Omental fat pad (tissue), 3 donors: ENCODE measurements at regions not wholly inside any gene's neighbourhood (a gene's known extent, or its start where the extent isn't known, plus 50 kb on each side); places are given as distances from the start of the nearest gene placed in this dataset.
A peak's percentile ranks its signal among the peaks of the same experiment; 100 is the strongest.
"Not testable (repeated sequence)": the region's sequence is repeated elsewhere in the genome, so short reads cannot be mapped to it uniquely, and the experiment has no call there.

Experiments used
- ATAC-seq: fragments of 150-250 bp; one replicate; pipeline ENCODE4 v1.9.1; 2016; ENCODE audit warnings: mild to moderate bottlenecking, moderate library complexity; ENCODE audit not compliant: low FRiP score
- DNase-seq: peaks from one replicate; pipeline ENCODE4 v3.0.0-alpha.2; 2019; ENCODE audit warnings: low spot score
- TF ChIP-seq, protein P1 (sequence below), 3 donors: fragments of 450-650 bp; IDR thresholded peaks; one replicate each; pipeline ENCODE4 v1.5.1; 2016 to 2017; ENCODE audit warnings: antibody characterized with exemption in 3 of 3, mild to moderate bottlenecking in 3 of 3, moderate library complexity in 2 of 3

DNA sequence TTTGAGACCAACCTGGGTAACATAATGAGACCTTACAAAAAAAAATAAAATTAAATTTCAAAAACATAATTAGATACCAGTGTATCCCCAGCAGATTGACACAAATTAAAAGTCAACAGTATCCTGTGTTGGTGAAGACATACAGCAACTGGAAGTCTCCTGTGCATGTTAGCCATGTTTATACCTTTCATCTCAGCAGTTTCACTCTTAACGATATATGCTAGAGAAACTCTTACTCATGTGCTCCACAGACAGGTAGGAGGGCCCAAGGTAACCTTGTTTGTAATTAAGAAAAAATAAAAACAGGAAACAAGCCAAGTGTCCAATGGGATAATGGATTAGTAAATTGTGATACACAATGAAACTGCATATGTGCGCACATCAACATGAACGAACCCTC is 50.1 kb upstream of the N4BP3 start:
- TF ChIP-seq, protein P1, sequence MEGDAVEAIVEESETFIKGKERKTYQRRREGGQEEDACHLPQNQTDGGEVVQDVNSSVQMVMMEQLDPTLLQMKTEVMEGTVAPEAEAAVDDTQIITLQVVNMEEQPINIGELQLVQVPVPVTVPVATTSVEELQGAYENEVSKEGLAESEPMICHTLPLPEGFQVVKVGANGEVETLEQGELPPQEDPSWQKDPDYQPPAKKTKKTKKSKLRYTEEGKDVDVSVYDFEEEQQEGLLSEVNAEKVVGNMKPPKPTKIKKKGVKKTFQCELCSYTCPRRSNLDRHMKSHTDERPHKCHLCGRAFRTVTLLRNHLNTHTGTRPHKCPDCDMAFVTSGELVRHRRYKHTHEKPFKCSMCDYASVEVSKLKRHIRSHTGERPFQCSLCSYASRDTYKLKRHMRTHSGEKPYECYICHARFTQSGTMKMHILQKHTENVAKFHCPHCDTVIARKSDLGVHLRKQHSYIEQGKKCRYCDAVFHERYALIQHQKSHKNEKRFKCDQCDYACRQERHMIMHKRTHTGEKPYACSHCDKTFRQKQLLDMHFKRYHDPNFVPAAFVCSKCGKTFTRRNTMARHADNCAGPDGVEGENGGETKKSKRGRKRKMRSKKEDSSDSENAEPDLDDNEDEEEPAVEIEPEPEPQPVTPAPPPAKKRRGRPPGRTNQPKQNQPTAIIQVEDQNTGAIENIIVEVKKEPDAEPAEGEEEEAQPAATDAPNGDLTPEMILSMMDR (IDR thresholded peaks at IDR 0.05) = no peak
- DNase-seq (no peak), ATAC-seq (no peak)

DNA sequence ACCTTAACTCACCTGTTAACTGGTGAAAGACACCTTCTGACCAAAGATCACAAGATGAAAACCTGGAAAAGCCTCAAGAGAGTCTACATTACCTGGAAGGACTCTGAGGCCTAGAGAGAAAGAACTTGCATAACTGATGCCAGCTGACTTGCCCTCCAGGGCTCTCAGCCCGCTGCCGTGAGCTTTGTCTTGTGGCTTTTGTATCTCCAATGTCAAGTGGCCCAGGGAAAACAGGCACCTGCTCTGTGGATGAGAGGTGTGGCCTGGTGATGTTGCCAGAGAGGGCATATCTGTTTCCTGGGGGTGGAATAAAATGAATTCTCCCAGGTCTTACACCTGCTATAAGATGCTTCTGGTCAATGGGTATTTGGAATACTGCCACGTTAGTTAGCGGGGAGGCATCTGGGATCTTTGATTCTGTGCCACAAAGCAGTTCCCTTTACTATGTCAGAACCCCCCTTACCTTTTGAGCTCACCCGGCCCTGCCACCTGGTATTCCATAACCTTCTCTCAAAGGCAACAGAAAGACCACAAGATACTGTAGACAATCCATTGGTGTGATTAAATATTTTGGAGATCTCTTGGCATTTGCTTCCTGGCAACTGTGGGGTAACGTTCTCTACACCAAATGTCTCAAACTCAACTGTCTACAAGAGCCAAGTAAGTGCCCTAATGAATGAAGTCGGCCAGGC is 54.9 kb upstream of the N4BP3 start:
- no peak for DNase-seq
- no peak for ATAC-seq
- TF ChIP-seq, protein P1 (IDR thresholded peaks at IDR 0.05) = no peak

DNA sequence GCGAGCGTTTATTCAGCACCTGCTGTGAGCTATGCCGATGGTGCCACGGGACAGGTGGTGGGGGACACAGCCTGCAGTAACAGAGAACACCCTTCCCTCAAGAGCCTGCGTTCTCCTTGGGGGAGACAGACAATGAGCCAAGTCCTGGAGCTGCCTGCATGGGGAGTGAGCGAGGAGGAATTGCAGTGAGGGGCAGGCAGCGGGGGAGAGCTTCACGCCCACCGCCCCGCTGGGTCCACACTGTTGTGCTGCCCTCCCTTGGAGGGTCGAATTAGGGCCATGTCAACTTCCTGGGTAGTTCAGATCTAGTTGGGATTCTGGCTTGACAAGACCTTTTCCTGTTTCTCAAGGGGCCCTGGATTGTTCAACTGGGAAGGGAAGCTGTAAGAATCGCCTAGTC is 55.5 kb upstream of the N4BP3 start:
- TF ChIP-seq, protein P1 (IDR thresholded peaks at IDR 0.05) = no peak
- no peak for ATAC-seq
- no peak for DNase-seq

DNA sequence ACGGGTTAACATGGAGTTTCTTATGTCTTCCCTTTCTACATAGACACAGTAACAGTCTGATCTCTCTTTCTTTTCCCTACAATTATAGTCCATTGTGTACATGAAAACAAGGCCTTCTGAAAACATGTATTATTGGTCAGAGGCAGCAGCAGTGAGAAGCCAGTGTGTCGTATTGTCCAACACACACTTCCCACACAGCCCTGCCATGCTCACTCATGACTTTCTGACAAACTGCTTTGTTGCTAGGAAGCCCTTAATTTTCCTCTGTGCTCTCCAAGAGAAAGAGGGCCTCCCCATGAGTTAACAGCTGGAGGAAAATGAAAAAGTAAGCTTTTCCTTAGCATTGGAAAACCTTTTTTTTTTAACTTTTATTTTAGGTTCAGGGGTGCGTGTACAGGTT is 56.4 kb upstream of the N4BP3 start:
- DNase-seq (no peak), ATAC-seq (no peak)

DNA sequence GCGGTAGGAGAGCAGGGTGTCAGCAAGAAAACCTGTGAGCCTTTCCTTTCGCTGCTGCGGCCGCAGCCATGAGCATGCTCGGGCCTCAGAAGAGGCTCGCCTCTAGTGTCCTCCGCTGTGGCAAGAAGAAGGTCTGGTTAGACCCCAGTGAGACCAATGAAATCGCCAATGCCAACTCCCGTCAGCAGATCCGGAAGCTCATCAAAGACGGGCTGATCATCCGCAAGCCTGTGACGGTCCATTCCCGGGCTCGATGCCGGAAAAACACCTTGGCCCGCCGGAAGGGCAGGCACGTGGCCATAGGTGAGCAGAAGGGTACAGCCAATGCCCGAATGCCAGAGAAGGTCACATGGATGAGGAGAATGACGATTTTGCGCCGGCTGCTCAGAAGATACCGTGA is 57.8 kb upstream of the N4BP3 start:
- not testable (repeated sequence) for DNase-seq, ATAC-seq

More for the DNA sequence above, 56.4 kb upstream of the N4BP3 start:
- TF ChIP-seq, protein P1 (IDR thresholded peaks at IDR 0.05) = no peak

DNA sequence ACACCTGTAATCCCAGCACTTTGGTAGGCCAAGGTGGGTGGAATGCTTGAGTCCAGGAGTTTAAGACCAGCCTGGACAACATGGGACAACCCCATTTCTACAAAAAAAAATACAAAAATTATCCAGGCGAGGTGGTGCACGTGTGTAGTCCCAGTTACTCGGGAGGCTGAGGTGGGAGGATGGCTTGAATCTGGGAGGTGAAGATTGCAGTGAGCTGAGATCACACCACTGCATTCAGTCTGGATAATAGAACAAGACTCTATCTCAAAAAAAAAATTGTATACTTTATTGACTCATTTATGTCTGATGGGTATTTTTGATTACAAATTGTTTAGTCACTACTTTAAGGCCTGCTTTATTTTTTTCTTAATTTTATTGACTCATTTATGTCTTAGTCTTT is 56.0 kb upstream of the PROP1 start:
- DNase-seq = not testable (repeated sequence)
- ATAC-seq = peak; percentile 70

DNA sequence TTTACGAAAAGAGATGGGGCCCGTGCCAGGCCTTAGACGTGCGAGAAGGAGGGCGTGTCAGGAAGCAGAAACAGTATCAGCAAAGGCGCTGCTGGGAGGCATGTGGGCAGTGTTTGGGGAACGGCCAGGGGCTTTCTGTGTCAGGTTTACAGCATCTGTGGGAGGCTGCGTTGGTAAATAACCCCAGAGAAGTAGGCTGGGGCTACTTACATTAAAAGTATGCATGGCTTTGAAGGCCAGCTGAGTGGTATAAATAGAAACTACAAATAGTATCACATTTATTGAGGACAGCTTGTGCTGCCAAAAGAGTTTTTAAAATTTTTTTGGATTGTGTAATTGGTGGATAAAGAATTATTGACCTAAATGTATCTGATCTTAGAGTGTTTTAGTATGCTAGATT is 54.8 kb upstream of the PROP1 start:
- ATAC-seq = peak; percentile 69
- DNase-seq = not testable (repeated sequence)

DNA sequence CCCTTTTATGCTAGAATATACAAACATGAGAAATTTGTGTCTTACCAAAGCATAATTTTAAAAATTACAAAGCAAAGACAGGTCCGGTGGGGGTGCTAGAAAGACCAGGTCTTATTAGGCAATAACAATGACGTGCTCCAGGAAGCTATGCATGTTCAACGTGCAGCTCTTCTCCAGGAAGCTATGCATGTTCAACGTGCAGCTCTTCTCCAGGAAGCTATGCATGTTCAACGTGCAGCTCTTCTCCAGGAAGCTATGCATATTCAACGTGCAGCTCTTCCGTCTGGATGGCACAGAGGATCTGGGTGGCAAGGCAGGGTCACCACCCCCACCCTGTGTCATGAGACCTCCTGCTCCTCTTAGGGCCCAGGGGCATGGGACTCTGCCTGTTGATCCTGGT is 51.9 kb upstream of the PROP1 start:
- not testable (repeated sequence) for ATAC-seq, DNase-seq

DNA sequence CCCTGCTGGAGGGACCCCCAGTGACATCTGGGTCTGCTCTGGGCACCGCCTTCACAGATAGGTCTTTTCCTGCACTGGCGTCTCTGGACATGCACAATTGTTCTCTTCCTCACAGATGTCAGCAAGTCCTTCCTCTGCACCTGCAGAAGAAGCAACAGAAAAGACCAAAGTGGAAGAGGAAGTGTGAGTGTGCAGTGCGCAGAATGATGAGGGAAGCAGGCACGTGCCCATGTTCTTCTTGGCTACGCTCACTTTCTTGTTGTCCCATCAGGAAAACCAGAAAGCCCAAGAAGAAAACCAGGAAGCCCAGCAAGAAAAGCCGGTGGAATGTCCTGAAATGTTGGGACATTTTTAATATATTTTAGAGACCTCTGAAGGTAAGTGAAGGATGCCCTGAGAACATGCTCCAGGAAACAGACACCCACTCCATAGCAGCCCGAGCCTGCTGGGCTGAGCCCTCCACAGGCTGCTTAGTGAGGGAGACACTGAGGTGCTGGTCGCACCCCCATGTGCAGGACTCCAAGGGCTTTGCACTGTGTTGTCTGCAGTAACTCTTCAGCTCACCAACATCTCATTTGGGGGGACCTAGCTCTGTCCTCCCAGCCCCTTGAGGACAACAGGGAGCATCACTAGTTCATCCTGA is 50.8 kb upstream of the PROP1 start:
- not testable (repeated sequence) for DNase-seq, ATAC-seq

DNA sequence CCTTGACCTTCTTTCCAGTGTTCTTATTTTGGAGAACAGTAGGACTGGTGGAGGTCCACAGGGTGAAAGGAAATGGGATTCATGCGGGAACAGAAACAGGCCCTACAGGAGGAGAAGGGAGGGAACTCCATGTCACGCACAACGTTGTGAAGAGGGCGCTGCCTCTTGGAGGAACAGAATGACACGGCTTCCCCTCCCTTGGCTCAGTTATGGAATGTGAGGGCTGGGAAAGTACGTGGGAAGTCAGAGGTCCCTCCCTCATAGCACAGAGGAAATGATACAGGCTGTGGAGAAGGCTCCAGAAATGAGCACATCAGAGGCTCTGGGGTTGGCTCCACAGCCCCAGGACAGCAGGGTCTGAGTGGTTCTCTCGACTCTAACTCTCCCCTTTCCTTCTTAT is 49.9 kb upstream of the PROP1 start:
- peak; percentile 93 for ATAC-seq
- DNase-seq = not testable (repeated sequence)
